Natural killer cell treated with Interleukin-12 subunit alpha and Interleukin-12 subunit beta and Interleukin-15 and Interleukin-18, amount 100 ng/mL, for 72 hours (primary cell): ENCODE measurements at regions not wholly inside any gene's neighbourhood (a gene's known extent, or its start where the extent isn't known, plus 50 kb on each side); places are given as distances from the start of the nearest gene placed in this dataset.
"Not testable (repeated sequence)": the region's sequence is repeated elsewhere in the genome, so short reads cannot be mapped to it uniquely, and the experiment has no call there.

Experiments
- ATAC-seq, 2 donors: fragments of 150-1000 bp; cut with Tn5 transposase in 1 of 2; sonication (Bioruptor Pico), chemical (Tn5 transposase) in 1 of 2; 2 replicates each; pipeline ENCODE4 v1.10.0; 2021
- DNase-seq: peaks from one replicate; pipeline ENCODE4 v3.0.0; 2022; ENCODE audit warnings: low spot score
- H3K27ac Mint-ChIP-seq, 2 donors: 1 replicate in 1 of 2; 2 replicates in 1 of 2; pipeline ENCODE4 v1.8.0; 2022; ENCODE audit warnings: mixed read lengths in 2 of 2, mild to moderate bottlenecking in 1 of 2, moderate library complexity in 1 of 2
- H3K27me3 Mint-ChIP-seq, 2 donors: 1 replicate in 1 of 2; 2 replicates in 1 of 2; pipeline ENCODE4 v1.8.0; 2022; ENCODE audit warnings: mixed read lengths in 2 of 2
- H3K36me3 Mint-ChIP-seq: one replicate; pipeline ENCODE4 v1.8.0; 2022; ENCODE audit warnings: mixed read lengths
- H3K4me1 Mint-ChIP-seq, 2 donors: 1 replicate in 1 of 2; 2 replicates in 1 of 2; pipeline ENCODE4 v1.8.0; 2022; ENCODE audit warnings: low read depth in 2 of 2, mixed read lengths in 2 of 2, mild to moderate bottlenecking in 1 of 2
- H3K4me3 Mint-ChIP-seq: one replicate; pipeline ENCODE4 v1.8.0; 2022; ENCODE audit warnings: mixed read lengths
- H3K9me3 Mint-ChIP-seq: 2 replicates; pipeline ENCODE4 v1.8.0; 2022; ENCODE audit warnings: mixed read lengths

DNA sequence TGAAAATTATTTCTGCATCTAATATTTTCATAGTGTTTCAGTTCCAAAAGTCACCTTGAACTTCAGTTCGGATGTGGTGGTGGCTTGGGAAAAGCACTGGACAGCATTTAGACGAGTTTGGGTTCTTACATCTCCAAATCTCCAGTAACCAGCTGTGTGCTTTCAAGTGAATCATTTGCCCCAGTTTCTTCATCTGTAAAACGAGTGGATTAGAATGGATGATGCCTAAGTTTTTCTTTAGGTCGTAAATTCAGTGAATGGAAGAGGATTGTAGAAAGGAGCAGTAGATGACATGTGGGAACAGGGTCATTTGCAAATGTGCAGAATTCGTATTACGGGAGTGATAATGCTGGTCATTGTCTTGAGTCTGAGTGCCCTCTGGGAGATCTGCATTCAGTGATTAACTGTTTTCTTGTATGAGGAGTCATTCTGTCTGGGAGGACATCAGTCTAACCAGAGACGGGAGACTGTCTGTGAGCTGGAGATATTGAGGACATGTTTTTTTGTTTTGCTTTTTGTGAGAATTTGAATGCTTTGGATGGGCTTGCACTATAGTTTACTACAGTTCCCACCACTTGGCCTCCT, 641.6 kb upstream of the TBL1XR1 start:
- Mint-ChIP-seq H3K27me3 (peaks cover 0 to 2% of the 10 kb centered on the region in 2 donors), H3K4me3 (no peak overlapping the region), H3K27ac (no peak overlapping the region), H3K9me3 (no peaks in the 10 kb centered on the region), H3K36me3 (no peaks in the 10 kb centered on the region), H3K4me1 (peaks cover 0 to 4% of the 10 kb centered on the region in 2 donors)
- DNase-seq: no peak
- no peak for ATAC-seq

- Mint-ChIP-seq H3K4me1 (no peaks in the 10 kb centered on the region), H3K4me3 (no peak overlapping the region), H3K9me3 (peaks cover 4% of the 10 kb centered on the region), H3K36me3 (no peaks in the 10 kb centered on the region), H3K27me3 (peaks cover 0 to 2% of the 10 kb centered on the region in 2 donors), H3K27ac (no peak overlapping the region)
- ATAC-seq (no peak), DNase-seq (no peak)
Observed at GRCh38 chr3:177842302-177842701, 645.0 kb upstream of the TBL1XR1 start.

DNA sequence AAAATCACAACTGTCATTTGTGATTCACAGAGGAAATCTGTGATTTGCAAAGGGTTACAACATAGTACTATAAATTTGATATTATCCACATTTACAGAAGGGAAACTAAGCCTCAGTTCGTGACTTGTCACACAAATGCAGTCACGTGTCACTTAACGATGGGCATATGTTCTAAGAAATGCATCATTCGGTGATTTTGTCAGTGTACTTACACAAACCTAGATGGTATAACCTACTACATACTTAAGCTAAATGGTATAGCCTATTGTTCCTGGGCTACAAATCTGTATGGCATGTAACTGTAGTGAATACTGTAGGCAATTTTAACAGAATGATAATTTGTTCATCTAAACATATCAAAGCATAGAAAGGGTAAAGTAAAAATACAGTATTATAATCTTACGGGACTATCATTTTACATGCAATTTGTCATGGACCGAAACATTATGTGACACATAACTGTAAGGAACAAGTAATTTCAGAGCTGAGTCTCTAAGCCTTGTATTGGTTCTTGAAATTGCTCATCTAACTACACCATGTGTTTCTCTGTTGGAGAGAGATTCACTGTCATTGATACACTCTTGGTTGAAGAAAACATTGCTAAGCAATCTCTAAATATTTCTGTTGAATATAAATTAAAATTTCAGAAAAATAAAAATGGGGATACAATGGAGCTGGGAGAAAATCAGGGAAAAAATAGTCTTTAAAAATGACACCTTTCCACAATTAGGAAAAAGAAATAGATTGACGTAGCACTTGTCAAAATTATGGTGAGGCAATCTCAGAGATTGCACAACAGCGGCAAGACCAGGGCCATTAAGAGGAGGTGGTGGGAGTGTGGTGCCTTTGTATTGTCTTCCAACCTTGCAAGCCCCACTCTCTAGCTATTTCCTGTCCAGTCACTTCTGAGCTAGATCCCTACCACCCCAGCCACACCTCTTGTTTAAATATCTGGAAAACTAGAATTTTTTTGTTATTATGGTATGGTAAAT, 645.8 kb upstream of the TBL1XR1 start:
- Mint-ChIP-seq H3K27ac (no peak overlapping the region), H3K4me3 (no peak overlapping the region)
- no peak for DNase-seq

GRCh38 chr3:177852001-177852807, 654.9 kb upstream of the TBL1XR1 start:
- no peak overlapping the region for H3K4me3 Mint-ChIP-seq
- no peak overlapping the region for H3K27ac Mint-ChIP-seq
- peaks cover 0 to 8% of the 10 kb centered on the region in 2 donors for H3K27me3 Mint-ChIP-seq
- DNase-seq (no peak), ATAC-seq (no peak)
- no peaks in the 10 kb centered on the region for H3K9me3 Mint-ChIP-seq
- H3K36me3 Mint-ChIP-seq: peaks cover 2% of the 10 kb centered on the region
- no peaks in the 10 kb centered on the region for H3K4me1 Mint-ChIP-seq

More for the DNA sequence above, 645.8 kb upstream of the TBL1XR1 start:
- no peaks in the 10 kb centered on the region for H3K4me1 Mint-ChIP-seq
- no peaks in the 10 kb centered on the region for H3K36me3 Mint-ChIP-seq
- ATAC-seq: peak in 1 of 2 donors; percentile 76
- H3K27me3 Mint-ChIP-seq: peaks cover 0 to 2% of the 10 kb centered on the region in 2 donors
- peaks cover 4% of the 10 kb centered on the region for H3K9me3 Mint-ChIP-seq

- Mint-ChIP-seq H3K27me3 (peaks cover 8 to 21% of the 10 kb centered on the region in 2 donors), H3K36me3 (peaks cover 15% of the 10 kb centered on the region), H3K4me1 (no peaks in the 10 kb centered on the region), H3K9me3 (peaks cover 8% of the 10 kb centered on the region), H3K4me3 (no peak overlapping the region), H3K27ac (no peak overlapping the region)
- DNase-seq: no peak
- ATAC-seq: no peak
Observed at GRCh38 chr3:177855021-177855420, 657.7 kb upstream of the TBL1XR1 start.

DNA sequence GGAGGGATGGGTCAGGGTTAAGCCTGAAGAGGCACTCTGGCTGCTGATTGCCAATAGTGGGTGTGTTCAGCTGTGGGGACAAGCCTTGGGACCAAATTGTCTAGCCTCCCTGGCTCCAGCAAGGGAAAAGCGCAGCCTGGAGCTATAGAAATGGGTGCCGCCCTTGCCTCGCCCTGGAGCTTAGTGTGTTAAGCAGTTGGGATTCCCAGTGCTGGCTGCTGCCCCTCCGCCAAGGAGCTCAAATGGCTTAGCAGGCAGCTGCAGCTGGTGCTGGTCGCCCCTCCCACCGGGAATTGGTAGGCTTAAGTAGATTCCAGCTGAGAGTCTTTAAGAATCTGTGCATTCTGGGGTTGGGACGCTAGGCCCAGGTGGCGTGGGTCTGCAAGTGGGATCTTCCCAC, 662.9 kb upstream of the TBL1XR1 start:
- Mint-ChIP-seq H3K27me3 (peaks cover 8 to 21% of the 10 kb centered on the region in 2 donors), H3K9me3 (peaks cover 14% of the 10 kb centered on the region), H3K4me1 (no peaks in the 10 kb centered on the region), H3K4me3 (no peak overlapping the region), H3K36me3 (peaks cover 26% of the 10 kb centered on the region), H3K27ac (no peak overlapping the region)
- no peak for DNase-seq
- no peak for ATAC-seq

GRCh38 chr3:177862962-177863491, 665.7 kb upstream of the TBL1XR1 start:
- H3K9me3 Mint-ChIP-seq: peaks cover 13% of the 10 kb centered on the region
- DNase-seq: no peak
- ATAC-seq: no peak
- H3K4me3 Mint-ChIP-seq: no peak overlapping the region
- H3K27ac Mint-ChIP-seq: no peak overlapping the region
- no peaks in the 10 kb centered on the region for H3K4me1 Mint-ChIP-seq
- peaks cover 8 to 15% of the 10 kb centered on the region in 2 donors for H3K27me3 Mint-ChIP-seq
- H3K36me3 Mint-ChIP-seq: peaks cover 30% of the 10 kb centered on the region

DNA sequence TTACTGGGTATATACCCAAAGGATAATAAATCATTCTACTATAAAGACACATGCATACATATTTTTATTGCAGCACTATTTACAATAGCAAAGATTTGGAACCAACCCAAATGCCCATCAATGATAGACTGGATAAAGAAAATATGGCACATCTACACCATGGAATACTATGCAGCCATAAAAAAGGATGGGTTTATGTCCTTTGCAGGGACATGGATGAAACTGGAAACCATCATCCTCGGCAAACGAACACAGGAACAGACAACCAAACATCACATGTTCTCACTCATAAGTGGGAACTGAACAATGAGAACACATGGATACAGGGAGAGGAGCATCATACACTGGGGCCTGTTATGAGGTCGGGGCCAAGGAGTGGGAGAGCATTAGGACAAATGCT, 665.0 kb upstream of the KCNMB2 start:
- H3K27me3 Mint-ChIP-seq, DNase-seq, H3K27ac Mint-ChIP-seq, H3K4me1 Mint-ChIP-seq, H3K4me3 Mint-ChIP-seq, ATAC-seq: not testable (repeated sequence)
- Mint-ChIP-seq H3K36me3 (peaks cover 18% of the 10 kb centered on the region), H3K9me3 (peaks cover 15% of the 10 kb centered on the region)

GRCh38 chr3:177878192-177878591, 658.0 kb upstream of the KCNMB2 start:
- Mint-ChIP-seq H3K9me3 (no peaks in the 10 kb centered on the region), H3K27ac (no peak overlapping the region), H3K4me1 (no peaks in the 10 kb centered on the region), H3K4me3 (no peak overlapping the region), H3K36me3 (no peaks in the 10 kb centered on the region), H3K27me3 (peaks cover 0 to 3% of the 10 kb centered on the region in 2 donors)
- DNase-seq: no peak
- no peak for ATAC-seq

DNA sequence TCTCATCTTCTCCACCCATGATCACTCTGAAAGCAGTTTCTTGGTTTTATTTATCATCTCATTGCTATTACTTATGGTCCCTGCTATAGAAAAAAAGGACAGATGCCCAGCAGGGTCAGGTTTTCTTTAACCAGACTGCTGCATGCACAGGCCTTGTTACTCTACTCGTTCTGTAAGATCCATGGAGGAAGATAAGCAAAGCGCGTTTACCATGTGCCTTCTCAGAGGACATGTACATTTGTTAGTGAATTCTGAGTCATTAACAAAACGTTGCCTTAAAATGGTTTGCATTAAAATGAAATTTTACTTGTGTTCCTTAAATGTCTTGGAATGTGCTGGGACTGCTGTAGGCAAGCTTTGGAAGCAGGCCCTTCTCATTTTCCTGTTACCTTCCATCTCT, 657.3 kb upstream of the KCNMB2 start:
- Mint-ChIP-seq H3K27ac (no peak overlapping the region), H3K36me3 (no peaks in the 10 kb centered on the region), H3K4me3 (no peak overlapping the region), H3K9me3 (no peaks in the 10 kb centered on the region), H3K4me1 (no peaks in the 10 kb centered on the region), H3K27me3 (peaks cover 0 to 3% of the 10 kb centered on the region in 2 donors)
- ATAC-seq: no peak
- no peak for DNase-seq

DNA sequence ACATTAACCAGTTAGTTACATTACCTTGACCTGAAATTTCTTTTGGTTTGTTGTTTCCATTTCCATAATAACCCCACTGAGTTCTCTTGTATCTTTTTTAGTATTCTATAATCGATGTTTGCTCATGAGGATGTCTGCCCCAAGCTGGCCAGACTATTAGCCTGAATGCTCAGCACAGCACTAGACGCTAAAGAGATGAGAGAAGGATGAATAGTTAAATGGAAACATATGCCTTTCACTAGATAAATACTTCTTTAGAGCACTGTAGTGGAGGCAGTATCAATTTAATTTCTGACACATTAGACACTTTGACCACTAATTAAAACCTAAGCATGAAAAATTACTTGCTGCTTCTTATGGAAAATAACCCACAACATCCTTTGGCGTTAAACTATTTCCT, 654.9 kb upstream of the KCNMB2 start:
- H3K4me1 Mint-ChIP-seq: no peaks in the 10 kb centered on the region
- H3K27ac Mint-ChIP-seq: no peak overlapping the region
- H3K9me3 Mint-ChIP-seq: no peaks in the 10 kb centered on the region
- H3K36me3 Mint-ChIP-seq: no peaks in the 10 kb centered on the region
- H3K4me3 Mint-ChIP-seq: no peak overlapping the region
- DNase-seq (no peak), ATAC-seq (no peak)
- H3K27me3 Mint-ChIP-seq: peaks cover 0 to 6% of the 10 kb centered on the region in 2 donors

- Mint-ChIP-seq H3K27ac (no peak overlapping the region), H3K36me3 (no peaks in the 10 kb centered on the region), H3K4me3 (no peak overlapping the region), H3K4me1 (no peaks in the 10 kb centered on the region), H3K9me3 (no peaks in the 10 kb centered on the region), H3K27me3 (peaks cover 0 to 6% of the 10 kb centered on the region in 2 donors)
- DNase-seq: no peak
- ATAC-seq: no peak
Observed at GRCh38 chr3:177882124-177882648, 654.0 kb upstream of the KCNMB2 start.

DNA sequence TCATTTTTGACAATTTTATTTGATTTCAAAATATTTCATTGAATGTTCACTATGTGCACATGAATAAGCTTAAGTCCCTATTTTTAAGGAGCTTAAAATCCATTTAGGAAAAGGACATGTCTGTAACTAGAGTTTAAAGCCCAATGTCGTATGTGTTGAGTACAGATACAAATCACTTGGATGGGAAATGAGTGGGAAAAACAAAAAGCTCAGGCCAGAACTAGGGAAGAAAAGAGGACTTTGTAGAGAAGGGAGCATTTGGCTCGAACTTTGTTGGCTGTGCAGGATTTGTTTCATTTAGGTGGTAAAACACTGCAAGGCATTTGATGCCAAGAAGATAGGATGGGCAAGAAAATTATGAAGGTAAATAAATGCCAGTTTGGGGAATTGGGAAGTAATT, 653.1 kb upstream of the KCNMB2 start:
- ATAC-seq: no peak
- H3K27me3 Mint-ChIP-seq: peaks cover 0 to 6% of the 10 kb centered on the region in 2 donors
- no peaks in the 10 kb centered on the region for H3K9me3 Mint-ChIP-seq
- no peak overlapping the region for H3K27ac Mint-ChIP-seq
- no peaks in the 10 kb centered on the region for H3K4me1 Mint-ChIP-seq
- no peaks in the 10 kb centered on the region for H3K36me3 Mint-ChIP-seq
- no peak for DNase-seq
- H3K4me3 Mint-ChIP-seq: no peak overlapping the region
